Stimulated activated CD8-positive, alpha-beta memory T cell treated with anti-CD3 and anti-CD28 coated beads, Interleukin-15, amount 100 ng/mL, for 4 hours (primary cell): ENCODE measurements at regions not wholly inside any gene's neighbourhood (a gene's known extent, or its start where the extent isn't known, plus 50 kb on each side); places are given as distances from the start of the nearest gene placed in this dataset.
"Not testable (repeated sequence)": the region's sequence is repeated elsewhere in the genome, so short reads cannot be mapped to it uniquely, and the experiment has no call there.

Experiments used
- DNase-seq, 2 donors: peaks; one replicate each; pipeline ENCODE4 v3.0.0-alpha.2; 2020; ENCODE audit warnings: low read depth in 2 of 2

DNA sequence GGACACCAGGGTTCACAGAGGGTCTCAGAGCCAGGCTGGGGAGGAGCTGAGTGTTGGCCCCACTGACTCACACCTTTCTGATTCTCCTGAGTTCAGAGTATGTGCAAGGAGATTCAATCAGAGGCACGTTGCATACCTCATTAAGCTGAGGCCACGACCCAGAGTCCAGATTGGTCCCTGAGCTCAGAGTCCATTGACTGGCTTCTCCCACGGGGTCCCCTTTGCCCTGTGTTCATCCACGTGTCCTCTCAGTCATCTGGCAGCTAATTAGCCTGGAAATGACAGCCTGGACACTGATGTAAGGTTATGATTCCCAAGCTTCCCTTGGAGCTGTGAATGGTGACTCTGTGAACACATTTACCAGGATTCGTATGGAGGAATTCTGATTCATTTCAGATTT lies 267.2 kb downstream of the SH3BP4 start:
- DNase-seq: no peak

DNA sequence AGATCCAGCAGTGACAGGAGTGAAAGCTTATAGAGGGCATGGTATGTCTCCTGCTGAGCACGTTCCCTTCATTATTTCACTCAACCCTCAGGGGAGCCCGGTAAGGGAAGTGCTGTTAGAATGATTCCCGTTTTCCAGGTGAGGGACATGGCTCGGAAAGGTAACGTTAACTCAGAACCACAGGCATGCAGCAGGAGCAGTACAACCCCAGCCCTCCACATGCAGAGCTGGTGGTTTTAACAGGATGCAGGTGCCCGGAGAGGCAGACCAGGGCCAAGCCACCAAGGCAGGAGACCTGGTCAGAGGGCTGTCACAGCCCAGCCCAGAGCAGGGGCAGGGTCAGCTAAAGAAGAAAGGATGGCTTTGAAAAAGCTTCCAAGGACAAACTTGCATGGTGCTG lies 268.5 kb downstream of the SH3BP4 start:
- no peak for DNase-seq

DNA sequence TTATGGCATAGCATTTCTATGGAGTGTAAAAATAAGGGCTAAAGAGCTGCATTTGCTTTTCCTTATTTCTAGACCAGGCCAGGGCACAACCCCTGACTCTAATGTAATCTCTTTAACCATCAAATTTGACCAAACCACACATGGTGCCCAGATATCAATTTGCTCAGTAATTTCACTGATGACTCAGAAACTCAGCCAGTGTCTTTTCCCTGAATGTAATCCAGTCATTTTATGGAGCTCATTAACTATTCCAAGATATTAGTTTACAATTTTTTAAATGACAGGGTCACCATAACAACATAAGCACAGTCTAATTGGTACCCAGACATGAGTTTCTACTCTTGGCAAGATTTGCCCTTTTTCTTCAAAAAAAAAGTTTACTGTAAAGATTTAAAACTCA lies 270.8 kb upstream of the AGAP1 start:
- DNase-seq: no peak

DNA sequence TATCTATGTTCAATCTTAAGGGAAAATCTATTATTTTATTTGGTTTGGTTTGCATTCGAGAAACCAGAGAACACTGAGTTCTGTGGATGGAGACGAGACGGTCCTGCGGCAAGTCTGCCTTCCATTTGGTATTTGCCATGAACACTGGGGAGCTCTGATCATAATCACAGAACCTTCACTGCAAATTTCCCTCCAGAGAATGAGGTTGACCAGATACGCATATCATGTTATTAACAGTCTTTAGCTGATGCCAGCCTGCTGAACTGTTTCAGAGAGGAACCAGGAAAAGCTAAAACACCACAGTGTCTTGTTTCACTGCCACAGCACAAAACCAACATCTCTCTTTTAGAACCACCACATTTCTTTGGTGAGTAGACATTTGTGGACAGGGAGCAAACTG lies 269.4 kb upstream of the AGAP1 start:
- DNase-seq: no peak

DNA sequence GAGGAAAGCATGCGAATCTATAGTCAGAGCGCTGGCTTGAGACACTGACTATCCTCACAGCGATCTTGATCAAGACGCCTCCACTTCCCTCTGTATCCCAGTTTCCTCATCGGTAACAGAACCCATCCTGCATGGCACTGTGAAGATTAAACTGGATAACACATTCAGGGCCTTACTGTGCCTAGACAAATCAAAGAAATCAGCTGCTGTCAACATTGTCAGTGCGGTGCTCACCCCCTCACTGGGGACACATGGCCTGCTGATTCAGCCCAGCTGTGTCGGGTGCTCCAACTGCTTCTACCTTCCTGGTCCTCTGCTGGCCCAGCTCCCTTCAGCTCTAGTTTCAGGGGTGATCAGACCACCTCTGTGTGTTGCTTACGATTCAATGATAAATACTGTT lies 268.6 kb upstream of the AGAP1 start:
- DNase-seq: no peak

DNA sequence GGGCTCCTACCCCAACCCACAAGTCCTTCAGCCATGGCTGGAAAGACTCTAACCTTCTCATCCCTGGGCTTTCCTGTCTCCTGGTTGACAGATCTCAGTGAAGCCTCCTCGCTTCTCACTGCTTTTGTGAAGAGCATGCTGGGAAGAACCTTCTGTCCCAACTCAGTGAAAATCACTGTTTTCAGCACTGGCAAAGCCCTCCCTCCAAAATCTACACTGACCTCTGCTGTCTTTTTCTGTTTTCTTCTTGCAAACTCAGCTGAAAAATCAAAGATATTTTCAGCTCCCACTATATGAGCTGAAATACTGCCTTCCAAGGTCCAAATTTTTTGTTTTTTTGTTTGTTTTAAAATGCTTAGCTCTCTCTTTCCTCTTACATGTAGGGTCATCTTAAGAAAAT lies 266.3 kb upstream of the AGAP1 start:
- no peak for DNase-seq

DNA sequence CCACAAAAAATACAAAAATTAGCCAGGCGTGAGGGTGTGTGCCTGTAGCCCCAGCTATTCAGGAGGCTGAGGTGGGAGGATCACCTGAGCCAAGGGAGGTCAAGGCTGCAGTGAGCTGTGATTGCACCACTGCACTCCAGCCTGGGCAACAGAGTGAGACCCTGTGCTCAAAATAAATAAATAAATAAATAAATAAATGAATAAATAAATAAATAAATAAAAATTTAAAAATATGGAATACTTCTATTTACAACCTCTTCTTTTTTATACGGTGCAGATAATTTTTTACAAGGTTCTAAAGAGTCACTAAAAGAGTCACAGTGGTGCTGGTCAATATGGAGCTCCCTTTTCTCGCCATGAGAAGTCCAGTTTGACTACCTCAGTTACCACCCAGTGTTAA lies 265.4 kb upstream of the AGAP1 start:
- not testable (repeated sequence) for DNase-seq

DNA sequence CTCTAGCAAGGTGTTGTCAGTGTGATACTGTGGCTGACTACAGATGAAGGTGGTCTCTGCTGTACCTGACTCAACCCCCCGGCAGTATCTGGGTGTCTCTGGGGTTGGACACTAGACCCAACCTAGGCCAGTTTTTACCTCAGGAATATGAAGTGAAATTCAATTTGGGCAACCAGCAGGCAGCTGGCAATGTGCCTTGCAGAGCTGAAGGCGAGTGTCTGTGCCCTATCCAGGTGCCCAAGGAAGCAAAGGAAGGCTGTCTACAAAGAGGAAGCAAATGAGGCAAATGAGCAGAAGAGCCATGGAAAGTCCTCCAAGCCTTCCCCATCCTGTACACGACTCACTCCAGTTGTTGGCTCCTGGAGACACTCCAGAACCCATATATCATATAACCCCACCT lies 264.6 kb upstream of the AGAP1 start:
- no peak for DNase-seq

DNA sequence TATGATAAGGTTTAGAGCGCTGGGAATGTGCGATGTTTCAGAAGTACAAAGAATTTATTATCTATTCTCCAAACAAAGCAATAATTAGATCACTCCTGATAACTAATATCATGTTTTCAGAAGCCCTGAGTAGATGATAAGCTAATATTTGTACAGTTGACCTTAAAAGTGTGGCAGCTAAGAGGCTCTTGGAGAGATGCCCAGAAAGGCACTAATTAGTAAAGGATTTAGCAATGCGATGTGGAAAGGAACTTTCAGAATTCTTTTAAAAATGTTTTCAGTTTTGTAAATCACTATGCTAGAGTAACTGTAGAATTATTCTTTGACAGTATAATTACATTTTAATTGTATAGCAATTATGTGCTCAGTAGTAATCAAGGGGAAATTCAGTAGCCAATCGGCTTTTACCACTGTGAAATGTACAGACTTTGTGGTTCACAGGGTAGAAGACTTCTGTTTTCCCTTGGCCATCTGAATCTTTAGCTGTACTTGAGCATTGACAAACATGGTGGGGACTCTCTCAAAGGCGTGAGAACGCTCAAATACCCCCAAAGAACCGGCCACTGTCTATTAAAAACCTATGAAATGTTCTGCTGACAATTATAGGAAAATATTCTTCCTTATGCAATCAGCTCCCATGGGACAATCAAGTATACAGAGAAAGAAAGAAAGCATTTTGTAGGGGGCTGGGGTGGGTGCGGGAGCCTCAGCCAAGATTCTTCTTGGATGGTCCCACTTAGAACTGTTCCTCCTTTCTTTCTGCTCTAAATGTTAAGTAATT lies 262.8 kb upstream of the AGAP1 start:
- no peak for DNase-seq

DNA sequence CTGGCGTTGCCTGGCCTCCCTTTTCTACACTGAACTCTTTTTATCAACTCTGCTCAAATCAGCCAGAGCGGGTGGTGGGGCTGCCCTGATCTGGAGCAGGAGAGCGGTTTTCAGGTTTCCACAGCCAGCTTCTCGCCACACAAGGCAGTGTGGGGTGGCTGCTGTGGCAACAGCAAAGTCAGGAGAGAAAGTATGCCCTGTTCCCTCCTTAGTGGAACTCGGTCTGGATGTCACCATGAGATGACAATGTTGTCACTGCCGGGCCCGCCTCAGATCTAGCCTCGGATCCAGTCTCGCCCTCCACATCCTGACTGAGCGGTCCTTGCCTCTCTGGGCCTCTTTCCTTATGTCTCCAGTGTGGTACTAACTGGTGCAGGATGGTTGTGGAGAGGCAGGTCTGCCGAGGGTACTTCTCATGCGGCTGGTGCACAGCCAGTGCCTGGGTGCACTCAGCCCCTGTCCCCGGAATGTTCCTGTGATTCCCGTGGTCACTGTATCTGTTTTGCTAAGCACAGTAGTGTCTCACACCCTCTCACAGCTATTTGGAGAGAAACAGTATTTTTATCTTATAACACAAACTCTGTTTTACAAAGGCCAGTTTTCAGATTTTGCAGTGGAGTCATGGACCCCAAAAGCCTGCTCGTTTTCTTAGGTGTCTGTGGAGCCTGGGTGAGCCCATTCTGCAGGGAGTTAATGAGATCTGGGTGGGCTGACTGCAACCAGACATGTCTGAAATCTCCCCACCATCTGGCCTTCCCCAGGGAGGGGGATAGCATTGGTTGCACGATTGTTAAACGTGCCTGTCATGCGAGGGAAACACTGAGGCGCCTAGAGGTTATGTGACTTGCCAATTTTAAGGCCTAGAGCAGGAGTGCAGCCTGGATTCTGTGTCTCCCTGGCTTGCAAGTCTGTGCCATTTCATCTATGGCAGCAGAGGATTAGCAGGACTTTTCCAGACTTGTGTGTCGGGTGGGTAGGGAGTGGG lies 261.1 kb upstream of the AGAP1 start:
- DNase-seq: no peak

DNA sequence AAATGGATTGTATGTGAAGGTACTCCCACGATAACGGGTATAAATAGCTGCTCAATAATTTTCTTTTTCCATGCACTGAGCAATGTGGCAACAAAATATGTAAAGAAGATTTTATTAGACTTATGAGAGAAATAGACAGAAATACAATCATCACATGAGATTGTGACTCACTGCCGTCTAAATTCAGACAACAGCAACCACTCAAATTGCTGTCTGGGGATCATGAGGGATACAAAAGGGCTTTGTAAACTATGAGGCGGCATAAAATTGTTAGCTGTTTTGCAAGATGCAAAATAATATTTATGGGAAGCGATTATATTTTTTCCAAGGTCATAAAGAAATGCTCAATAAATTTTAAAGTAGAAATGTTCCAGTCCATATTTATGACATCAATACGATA lies 259.1 kb upstream of the AGAP1 start:
- DNase-seq: no peak

DNA sequence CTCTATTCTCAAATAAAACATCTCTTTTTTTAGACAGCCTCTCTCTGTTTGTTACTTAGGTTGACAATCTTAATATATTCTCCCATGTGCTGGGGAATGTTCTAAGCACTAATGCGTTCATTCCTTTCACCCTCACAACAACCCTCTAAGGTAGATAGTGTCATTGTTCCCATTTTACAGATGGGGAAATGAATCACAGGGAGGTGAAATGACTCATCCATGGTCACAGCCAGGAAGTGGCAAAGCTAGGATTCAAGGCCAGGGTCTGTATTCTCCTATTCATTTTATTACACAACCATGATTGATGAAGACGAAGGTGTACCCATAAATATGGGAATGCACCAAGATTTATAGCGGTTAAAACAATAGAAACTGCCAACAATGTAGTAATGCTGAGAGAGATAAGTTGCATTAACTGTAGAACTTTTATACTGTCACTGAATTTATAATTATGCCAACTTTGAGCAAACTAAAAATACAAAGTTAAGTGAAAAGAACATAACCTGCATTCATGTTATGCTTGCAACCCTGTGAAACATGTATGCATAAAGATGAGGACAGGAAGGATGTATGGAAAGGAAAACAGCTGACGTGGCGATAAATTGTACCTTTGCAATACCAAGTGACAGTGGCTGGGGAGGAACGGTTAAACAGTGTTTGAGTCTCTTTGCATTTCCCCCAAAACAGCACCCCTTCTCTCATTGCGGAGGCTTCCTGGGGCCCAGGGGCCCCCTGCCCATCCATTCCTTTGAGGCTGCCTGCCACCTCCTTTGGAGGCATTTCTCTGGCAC lies 257.7 kb upstream of the AGAP1 start:
- no peak for DNase-seq

DNA sequence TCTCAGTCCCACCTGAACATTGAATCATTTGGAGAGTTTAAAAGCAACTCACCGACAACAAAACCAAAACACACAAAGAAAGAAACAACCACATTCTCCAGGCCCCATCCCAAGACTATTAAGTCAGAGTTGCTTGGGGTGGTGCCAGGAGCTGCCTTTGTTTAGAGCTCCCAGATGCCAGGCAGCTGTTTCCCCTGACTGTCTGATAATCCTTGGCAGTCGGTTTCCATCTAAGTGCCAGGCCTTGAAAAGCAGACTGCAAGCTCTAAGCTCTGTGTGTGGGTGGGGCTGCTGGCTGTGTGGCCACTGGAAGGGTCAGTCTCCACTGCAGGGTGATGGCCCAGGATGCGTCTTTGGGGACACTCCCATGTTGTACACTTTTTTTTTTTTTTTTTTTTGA lies 255.3 kb upstream of the AGAP1 start:
- DNase-seq: no peak

DNA sequence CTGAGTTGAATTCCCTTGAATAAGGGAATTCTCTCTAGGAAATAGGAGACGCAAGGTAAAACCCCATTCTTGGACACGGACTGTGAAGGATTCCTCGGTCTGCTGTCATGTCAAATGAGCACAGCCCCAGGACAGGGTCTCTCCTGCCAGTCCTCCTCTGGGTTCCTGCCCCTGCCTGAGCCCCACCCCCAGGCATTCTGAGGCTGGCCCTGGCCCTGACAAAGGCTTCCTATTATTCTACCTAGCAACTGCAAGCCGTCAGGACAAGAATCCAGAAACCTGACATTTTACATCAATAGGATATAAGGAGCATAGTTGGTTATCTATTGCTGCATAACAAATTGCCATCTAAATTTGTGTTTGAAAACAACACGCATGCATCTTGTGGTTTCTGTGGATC lies 253.3 kb upstream of the AGAP1 start:
- DNase-seq: no peak

DNA sequence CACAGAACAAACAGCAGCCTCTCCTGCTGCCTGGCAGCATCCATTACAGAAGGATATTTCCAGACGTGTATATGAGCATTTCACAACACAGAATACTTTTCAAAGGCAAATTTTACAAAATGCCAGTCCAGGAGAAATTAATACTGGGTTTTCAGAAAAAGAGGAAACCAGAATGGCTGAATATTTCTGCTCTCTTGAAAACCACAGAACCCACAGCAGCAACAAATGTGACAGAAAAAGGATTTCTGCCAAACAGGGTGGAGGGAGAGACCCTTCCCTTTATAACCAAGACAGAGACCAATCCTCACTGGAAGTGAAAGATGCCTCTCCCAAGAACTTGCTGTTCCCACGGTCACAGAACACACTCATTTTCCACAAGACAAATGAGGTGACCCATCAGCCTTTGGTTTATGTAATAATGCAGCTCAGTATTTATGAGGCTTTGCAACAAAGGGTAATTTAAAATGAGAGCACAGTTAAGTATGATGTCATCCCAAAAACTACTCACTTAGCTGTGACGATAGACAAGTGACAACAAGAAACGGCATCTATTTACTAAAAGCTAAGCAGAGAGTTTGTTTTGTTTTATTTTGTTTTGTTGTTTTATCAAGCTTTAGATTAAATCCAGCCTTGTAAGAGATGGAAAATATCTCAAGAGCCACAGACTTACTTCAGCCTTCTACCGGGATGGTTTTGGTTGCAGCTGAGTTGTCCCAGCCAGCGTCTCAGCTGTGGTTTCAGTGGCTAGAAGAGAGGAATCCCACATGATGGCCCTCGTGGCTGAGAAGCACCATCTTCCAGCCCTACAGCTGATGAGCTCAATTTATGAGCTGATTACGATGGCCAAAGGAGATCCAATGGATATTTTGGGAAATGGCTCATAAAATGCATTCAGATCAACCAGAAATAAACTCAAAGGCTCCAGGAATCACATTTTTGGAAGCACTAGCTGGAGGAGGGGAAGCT lies 249.3 kb upstream of the AGAP1 start:
- no peak for DNase-seq

DNA sequence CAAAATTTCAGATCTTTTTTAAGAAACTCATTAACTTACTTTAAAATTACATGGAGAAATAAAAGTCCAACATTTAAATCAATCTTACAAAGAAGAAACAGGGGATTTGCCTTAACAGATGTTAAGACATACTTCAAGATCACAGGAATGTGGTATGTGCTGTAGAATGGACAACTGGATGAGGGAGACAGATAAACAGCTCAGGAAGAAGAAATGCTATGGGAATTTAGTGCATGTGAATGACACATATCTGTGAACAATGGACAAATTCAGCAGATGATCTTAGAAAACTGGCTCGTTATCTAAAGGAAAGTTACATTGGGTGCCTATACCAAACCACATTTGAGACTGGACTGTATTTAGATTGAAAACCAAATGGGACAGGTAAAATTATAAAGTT lies 246.8 kb upstream of the AGAP1 start:
- DNase-seq: no peak

DNA sequence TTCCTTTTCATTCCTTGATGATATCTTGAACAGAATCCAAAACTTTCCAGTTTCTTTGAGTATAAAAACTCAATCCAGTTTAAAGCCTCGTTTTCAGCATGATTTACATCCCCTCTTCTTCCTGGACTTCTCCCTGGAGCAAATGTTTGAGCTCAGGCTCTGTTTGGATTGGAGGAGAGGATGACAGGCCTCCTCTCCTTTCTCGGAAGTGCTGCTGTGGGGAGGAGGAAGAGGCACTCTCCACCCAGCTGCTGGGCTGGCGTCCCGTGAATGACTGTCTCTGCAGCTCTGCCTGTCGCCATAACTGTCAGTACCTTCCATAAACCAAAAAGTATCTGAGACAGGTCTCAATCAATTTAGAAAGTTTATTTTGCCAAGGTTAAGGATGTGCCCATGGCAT lies 238.2 kb upstream of the AGAP1 start:
- no peak for DNase-seq

DNA sequence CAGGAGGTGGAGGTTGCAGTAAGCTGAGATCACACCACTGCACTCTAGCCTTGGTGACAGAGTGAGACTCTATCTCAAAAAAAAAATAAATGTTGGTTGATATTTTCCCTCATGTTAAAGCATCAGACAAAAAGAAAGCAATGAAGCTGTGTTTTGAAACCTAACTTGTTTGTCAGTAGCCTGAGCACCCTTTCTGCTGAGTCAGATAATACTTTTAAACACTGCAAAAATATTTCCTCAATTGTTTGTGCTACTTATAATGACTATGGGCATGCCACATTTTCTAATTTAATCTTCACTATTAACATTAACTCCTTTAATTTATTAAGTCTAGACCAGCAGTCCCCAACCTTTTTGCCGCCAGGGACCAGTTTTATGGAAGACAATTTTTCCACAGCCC lies 236.3 kb upstream of the AGAP1 start:
- DNase-seq: no peak

DNA sequence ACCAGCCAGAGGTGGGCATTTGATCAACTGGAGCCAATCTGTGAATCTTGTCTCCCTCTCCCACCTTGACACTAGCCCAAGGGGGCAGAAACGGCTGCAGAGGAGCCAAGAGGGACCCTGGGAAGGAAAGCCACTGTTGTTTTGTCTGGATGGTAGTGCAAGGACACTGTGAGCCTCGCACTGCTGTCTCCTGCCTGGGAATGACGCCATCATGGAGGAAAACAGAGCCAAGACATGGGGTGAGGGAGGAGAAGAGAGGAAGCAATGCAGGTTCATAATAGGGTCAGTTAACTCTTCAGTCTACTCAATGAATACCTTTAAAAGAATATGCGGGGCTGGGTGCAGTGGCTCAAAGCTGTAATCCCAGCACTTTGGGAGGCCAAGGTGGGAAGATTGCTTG lies 231.1 kb upstream of the AGAP1 start:
- no peak for DNase-seq

DNA sequence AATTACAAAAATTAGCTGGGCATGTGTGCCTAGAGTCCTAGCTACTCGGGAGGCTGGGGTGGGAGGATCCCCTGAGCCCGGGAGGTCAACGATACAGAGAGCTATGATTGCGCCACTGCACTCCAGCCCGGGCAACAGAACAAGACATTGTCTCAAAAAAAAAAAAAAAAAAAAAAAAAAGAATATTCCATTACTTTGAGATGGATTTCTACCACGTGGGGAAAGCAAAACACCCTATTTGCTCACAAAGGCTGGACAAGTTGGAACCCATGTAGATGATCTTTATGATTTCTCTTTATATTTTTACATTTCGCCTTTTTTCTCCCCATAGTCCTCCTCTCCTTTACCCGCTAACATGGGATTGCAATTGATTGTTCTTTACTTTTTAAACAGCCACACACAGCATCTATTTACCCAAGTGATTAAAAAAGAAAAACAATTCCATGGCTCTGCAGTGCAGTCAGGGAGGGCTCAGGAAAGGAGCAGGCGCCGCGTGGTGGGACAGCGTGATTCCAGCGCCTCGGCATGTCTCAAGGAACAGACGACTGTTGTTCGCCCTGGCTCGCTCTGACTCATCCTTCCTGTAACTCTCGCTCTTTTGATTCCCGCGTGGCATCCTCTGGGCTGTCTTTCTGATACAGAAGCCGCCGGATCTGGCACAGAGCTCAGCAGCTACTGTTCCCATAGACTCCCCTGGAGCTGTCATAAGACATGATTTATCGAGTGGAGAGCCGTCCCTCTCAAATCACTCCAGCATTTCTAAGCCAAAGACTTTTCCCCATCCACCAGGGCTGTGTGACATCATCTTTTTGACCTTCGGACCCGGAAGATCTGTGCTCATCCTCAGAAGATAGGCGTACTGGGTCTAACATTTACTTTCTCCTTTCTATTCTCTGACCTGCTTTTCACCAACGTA lies 230.4 kb upstream of the AGAP1 start:
- DNase-seq: no peak
